ENCODE measurements at regions not wholly inside any gene's neighbourhood (a gene's known extent, or its start where the extent isn't known, plus 50 kb on each side); places are given as distances from the start of the nearest gene placed in this dataset.

GRCh38 chr15:70376031-70376928 is 278.6 kb upstream of the TLE3 start:
- TF ChIP-seq NELFE (IDR thresholded peaks at IDR 0.05; ENCODE audit: insufficient read depth, insufficient read length) (no peak), BRF2 (IDR thresholded peaks at IDR 0.05; ENCODE audit: borderline replicate concordance, insufficient read depth, insufficient read length) (no peak)
